Adipocyte (in vitro differentiated cells): ENCODE measurements at regions not wholly inside any gene's neighbourhood (a gene's known extent, or its start where the extent isn't known, plus 50 kb on each side); places are given as distances from the start of the nearest gene placed in this dataset.

ENCODE experiments used
- DNase-seq: peaks from one replicate; pipeline ENCODE4 v3.0.0-alpha.2; 2015; ENCODE audit warnings: low read depth
- H3K27me3 ChIP-seq: replicated peaks from 2 replicates; pipeline ENCODE4 v1.7.0; 2013; ENCODE audit warnings: mild to moderate bottlenecking, low read length, moderate library complexity; ENCODE audit not compliant: control insufficient read depth, insufficient read depth
- H3K36me3 ChIP-seq: 2 replicates; pipeline ENCODE4 v1.7.0; 2013; ENCODE audit warnings: low read length, mild to moderate bottlenecking, moderate library complexity; ENCODE audit not compliant: control insufficient read depth, insufficient read depth, severe bottlenecking
- H3K4me1 ChIP-seq: 2 replicates; pipeline ENCODE4 v1.7.0; 2013; ENCODE audit warnings: mild to moderate bottlenecking, low read length, moderate library complexity; ENCODE audit not compliant: control insufficient read depth, insufficient read depth
- H3K4me3 ChIP-seq: 2 replicates; pipeline ENCODE4 v1.7.0; 2013; ENCODE audit warnings: mild to moderate bottlenecking, low read length, moderate library complexity
- H3K9ac ChIP-seq: 2 replicates; pipeline ENCODE4 v1.7.0; 2013; ENCODE audit warnings: mild to moderate bottlenecking, low read length, moderate library complexity
- H3K9me3 ChIP-seq: 2 replicates; pipeline ENCODE4 v1.7.0; 2013; ENCODE audit warnings: mild to moderate bottlenecking, low read length, moderate library complexity; ENCODE audit not compliant: control insufficient read depth

DNA sequence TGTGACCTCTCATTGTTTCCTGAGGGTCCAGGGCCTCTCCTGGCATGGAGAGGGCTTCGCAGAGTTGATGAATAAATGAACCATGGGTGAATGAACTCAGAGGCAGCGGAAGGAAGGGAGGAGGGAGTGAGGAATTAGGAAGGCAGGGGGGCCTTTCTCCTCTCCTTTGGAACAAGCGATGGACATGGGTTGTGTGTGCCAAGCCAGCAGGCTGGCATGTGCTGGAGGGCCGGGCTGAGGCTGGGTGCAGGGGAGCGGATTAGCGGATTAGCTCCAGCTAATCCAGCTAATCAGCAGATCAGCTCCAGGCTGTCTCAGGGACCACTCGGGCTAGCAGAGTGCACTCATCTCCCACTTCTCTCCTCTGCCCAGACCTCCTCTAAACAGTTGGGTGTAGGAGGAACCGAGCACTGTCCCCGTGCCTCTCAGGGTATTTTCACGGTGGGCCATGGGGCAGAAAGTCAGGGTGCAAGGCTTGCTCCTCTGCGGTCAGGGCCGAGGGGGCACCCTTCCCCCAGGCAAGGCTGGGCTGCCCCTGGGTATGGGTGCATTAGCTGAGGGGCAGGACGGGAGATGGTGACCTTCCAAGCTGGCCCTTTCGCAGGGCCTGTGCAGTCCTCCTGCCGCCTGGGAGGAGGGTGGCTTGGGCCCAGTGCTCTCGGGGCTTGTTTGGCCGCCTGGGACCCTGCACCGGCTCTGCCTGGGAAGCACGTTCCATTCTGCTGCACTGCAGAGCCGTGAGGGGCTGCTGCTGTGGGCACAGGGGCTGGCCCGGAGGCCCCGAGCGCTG lies 120.3 kb upstream of the B3GAT1 start:
- Histone ChIP-seq H3K9ac (no peak overlapping the region), H3K4me1 (no peaks in the 10 kb centered on the region), H3K4me3 (no peak overlapping the region), H3K27me3 (peaks cover 19% of the 10 kb centered on the region), H3K9me3 (no peaks in the 10 kb centered on the region), H3K36me3 (no peaks in the 10 kb centered on the region)
- no peak for DNase-seq

GRCh38 chr11:134531327-134532130 lies 119.5 kb upstream of the B3GAT1 start:
- peaks cover 19% of the 10 kb centered on the region for H3K27me3 ChIP-seq
- no peaks in the 10 kb centered on the region for H3K4me1 ChIP-seq
- H3K4me3 ChIP-seq = no peak overlapping the region
- H3K36me3 ChIP-seq = no peaks in the 10 kb centered on the region
- no peak for DNase-seq
- H3K9me3 ChIP-seq = no peaks in the 10 kb centered on the region
- no peak overlapping the region for H3K9ac ChIP-seq

DNA sequence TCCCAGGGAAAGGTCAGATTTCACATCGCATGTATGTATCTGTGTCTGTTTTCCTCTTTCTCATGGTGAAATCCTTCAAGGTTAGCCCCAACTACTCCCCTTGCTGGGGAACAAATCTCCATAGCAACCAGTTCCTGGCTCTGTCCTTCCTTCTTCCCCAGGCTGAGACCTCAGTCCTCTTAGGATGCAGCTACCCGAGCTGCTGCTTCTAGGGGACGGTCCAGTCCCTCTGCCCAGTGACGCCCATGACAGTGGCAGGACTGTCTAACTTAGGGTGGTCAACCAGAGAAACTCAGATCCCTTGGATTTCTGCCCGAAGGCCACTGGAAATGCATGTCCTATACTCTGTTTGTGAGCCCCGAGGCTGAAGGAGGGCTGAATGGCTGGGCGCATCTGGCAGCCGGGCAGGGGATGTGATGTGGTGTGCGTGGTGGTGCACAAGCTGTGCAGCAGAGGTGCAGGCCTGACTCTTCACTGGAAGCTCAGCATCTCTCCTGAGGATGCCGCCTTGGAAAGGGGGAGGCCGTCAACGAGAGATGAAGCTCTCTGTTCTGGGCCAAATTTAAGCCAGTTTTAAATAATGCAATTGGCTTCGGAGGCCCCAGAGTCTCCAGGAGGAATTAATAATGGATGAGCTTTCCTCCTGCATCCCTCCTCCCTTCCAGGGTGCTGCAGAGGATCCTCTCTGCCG lies 118.7 kb upstream of the B3GAT1 start:
- Histone ChIP-seq H3K4me3 (no peak overlapping the region), H3K27me3 (peaks cover 19% of the 10 kb centered on the region), H3K4me1 (no peaks in the 10 kb centered on the region), H3K9ac (no peak overlapping the region), H3K9me3 (no peaks in the 10 kb centered on the region), H3K36me3 (no peaks in the 10 kb centered on the region)
- no peak for DNase-seq

GRCh38 chr11:134529212-134530096 lies 117.4 kb upstream of the B3GAT1 start:
- peaks cover 3% of the 10 kb centered on the region for H3K9me3 ChIP-seq
- DNase-seq = no peak
- peaks cover 15% of the 10 kb centered on the region for H3K27me3 ChIP-seq
- no peaks in the 10 kb centered on the region for H3K4me1 ChIP-seq
- no peaks in the 10 kb centered on the region for H3K36me3 ChIP-seq
- no peak overlapping the region for H3K9ac ChIP-seq
- no peak overlapping the region for H3K4me3 ChIP-seq

- Histone ChIP-seq H3K9me3 (peaks cover 3% of the 10 kb centered on the region), H3K27me3 (peaks cover 15% of the 10 kb centered on the region), H3K4me1 (no peaks in the 10 kb centered on the region), H3K9ac (no peak overlapping the region), H3K4me3 (no peak overlapping the region), H3K36me3 (no peaks in the 10 kb centered on the region)
- DNase-seq = no peak
Measured at GRCh38 chr11:134528453-134528852, 116.4 kb upstream of the B3GAT1 start.

DNA sequence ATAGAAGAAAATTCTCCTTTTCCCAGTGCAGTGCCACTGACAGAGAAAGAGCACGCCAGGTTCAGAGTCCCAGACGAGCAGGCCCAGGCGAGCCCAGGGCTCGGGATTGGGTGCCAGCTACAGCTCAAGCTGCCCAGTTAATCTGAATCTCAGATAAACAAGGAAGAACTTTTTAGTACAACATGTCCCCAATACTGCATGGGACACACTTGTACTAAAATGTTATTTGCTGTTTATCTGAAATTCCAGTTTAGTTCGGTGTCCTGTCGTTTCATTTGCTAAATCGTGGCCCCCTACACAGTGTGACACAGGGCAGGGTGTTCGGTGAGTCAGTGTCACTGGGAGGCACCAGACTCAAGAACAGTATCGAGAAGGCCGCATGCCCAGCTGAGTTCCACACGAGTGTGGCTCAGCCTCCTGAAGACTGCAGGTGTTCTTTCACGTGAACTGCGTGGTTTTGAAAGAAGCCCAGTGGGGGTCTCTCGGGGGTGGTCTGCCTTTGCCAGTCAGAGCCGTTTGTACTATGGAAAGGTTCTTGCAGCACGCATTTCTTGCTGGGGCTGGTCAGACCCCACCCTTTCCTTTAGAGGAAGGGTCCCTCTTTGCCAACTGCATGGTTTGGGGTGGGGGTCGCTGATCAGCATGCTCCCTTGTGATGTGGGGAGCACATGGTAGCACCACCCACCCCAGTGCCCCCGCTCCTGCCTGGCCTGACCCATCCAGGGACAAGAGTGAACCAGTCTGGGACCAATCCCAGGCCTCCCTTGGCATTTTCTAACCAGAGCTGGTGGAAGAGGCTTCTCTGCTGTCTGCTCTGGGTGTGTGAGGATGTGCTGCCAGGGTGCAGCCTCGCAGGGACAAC lies 115.6 kb upstream of the B3GAT1 start:
- no peak overlapping the region for H3K4me3 ChIP-seq
- DNase-seq = no peak
- no peaks in the 10 kb centered on the region for H3K4me1 ChIP-seq
- no peak overlapping the region for H3K9ac ChIP-seq
- peaks cover 15% of the 10 kb centered on the region for H3K27me3 ChIP-seq
- H3K9me3 ChIP-seq = peaks cover 3% of the 10 kb centered on the region
- no peaks in the 10 kb centered on the region for H3K36me3 ChIP-seq

GRCh38 chr11:134524896-134525845 lies 113.1 kb upstream of the B3GAT1 start:
- Histone ChIP-seq H3K27me3 (peaks cover 12% of the 10 kb centered on the region), H3K9ac (no peak overlapping the region), H3K9me3 (peaks cover 3% of the 10 kb centered on the region), H3K4me3 (no peak overlapping the region), H3K36me3 (no peaks in the 10 kb centered on the region), H3K4me1 (no peaks in the 10 kb centered on the region)
- no peak for DNase-seq

DNA sequence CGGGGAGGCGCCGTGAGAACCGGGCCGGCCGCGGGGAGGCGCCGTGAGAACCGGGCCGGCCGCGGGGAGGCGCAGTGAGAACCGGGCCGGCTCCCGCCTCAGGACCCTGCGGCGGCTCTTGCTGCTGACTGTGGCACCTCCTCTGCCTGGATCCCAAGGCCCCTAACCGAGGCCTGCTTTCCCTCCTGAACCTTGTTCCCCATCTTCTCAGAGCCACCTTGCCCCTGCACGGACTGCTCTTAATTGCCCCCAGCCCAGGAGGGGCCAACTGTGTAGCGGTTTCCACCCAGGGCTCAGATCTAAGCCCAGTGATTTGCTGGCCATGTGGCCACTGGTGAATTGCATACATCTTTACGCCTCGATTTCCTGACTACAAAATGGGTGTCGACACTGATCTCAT lies 112.2 kb upstream of the B3GAT1 start:
- Histone ChIP-seq H3K4me3 (no peak overlapping the region), H3K36me3 (no peaks in the 10 kb centered on the region), H3K9ac (no peak overlapping the region), H3K9me3 (peaks cover 3% of the 10 kb centered on the region), H3K4me1 (no peaks in the 10 kb centered on the region), H3K27me3 (peaks cover 13% of the 10 kb centered on the region)
- DNase-seq = no peak

DNA sequence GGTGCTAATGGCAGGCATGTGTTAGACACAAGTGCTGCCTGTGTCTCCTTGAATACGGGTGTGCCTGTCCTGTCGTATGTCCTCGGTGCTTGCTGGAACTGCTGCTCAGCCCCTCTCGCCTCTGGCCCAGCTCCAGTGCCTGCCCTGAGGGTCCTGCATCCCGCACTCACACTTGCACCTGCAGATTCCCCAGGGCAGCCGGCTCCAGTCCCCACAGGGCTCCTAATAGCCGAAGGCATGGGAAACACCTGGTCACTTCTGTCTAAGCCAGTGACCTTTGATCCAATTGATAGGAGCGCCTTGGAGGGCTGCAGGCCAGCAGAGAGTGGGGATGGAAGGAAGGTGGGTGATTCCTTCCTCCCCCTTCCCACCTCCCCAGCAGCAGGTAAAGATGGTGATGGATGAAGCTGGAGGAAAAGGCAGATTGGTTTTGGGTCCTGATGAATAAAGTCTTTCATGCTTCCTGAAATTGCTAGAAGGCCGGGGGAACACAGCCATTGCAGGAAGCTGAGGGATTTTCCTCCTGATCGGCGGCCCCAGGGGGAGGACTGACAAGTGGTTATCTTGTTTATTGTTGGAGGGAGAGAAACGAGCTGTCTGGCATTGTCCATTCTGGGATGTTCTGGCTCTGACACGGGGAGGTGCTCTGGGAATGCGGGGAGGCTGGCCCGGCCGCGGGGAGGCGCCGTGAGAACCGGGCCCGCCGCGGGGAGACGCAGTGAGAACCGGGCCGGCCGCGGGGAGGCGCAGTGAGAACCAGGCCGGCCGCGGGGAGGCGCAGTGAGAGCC lies 110.9 kb upstream of the B3GAT1 start:
- DNase-seq = no peak
- Histone ChIP-seq H3K36me3 (no peaks in the 10 kb centered on the region), H3K9ac (no peak overlapping the region), H3K4me3 (no peak overlapping the region), H3K4me1 (no peaks in the 10 kb centered on the region), H3K9me3 (peaks cover 3% of the 10 kb centered on the region), H3K27me3 (peaks cover 6% of the 10 kb centered on the region)
